ENCODE measurements at regions not wholly inside any gene's neighbourhood (a gene's known extent, or its start where the extent isn't known, plus 50 kb on each side); places are given as distances from the start of the nearest gene placed in this dataset.

DNA sequence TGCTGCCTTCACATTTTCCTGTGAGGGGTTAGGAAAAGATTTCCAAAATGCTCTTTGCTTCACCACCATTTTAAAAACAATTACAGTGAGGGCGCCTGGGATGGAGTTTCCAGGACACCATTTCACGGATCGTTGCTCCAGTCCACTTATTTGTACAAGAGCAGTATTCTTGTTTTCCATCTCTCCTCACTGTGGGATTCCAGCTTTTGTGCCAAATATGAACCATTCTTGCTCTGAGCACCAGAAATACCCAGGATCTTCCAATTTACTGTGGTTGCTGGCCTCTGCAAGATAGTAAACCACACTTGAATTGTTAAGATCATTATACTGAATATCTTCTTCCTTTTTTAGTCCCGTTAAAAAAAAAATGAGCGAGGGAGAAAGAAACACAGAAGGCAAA is 899.5 kb downstream of the TLE1 start (continued):
- no peak for TF ChIP-seq NRF1 (conservative IDR thresholded peaks at IDR 0.05; ENCODE audit: low read depth, low read length)
- TF ChIP-seq NFIC (IDR thresholded peaks at IDR 0.05; ENCODE audit: low read depth, low read length), result no peak
- TF ChIP-seq, protein P1, sequence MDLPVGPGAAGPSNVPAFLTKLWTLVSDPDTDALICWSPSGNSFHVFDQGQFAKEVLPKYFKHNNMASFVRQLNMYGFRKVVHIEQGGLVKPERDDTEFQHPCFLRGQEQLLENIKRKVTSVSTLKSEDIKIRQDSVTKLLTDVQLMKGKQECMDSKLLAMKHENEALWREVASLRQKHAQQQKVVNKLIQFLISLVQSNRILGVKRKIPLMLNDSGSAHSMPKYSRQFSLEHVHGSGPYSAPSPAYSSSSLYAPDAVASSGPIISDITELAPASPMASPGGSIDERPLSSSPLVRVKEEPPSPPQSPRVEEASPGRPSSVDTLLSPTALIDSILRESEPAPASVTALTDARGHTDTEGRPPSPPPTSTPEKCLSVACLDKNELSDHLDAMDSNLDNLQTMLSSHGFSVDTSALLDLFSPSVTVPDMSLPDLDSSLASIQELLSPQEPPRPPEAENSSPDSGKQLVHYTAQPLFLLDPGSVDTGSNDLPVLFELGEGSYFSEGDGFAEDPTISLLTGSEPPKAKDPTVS (IDR thresholded peaks at IDR 0.05; ENCODE audit: low read depth, low read length), result no peak
- no peak for TF ChIP-seq ZZZ3 (IDR thresholded peaks at IDR 0.05; ENCODE audit: control insufficient read depth, insufficient read length, low read depth)
- TF ChIP-seq, protein P2, sequence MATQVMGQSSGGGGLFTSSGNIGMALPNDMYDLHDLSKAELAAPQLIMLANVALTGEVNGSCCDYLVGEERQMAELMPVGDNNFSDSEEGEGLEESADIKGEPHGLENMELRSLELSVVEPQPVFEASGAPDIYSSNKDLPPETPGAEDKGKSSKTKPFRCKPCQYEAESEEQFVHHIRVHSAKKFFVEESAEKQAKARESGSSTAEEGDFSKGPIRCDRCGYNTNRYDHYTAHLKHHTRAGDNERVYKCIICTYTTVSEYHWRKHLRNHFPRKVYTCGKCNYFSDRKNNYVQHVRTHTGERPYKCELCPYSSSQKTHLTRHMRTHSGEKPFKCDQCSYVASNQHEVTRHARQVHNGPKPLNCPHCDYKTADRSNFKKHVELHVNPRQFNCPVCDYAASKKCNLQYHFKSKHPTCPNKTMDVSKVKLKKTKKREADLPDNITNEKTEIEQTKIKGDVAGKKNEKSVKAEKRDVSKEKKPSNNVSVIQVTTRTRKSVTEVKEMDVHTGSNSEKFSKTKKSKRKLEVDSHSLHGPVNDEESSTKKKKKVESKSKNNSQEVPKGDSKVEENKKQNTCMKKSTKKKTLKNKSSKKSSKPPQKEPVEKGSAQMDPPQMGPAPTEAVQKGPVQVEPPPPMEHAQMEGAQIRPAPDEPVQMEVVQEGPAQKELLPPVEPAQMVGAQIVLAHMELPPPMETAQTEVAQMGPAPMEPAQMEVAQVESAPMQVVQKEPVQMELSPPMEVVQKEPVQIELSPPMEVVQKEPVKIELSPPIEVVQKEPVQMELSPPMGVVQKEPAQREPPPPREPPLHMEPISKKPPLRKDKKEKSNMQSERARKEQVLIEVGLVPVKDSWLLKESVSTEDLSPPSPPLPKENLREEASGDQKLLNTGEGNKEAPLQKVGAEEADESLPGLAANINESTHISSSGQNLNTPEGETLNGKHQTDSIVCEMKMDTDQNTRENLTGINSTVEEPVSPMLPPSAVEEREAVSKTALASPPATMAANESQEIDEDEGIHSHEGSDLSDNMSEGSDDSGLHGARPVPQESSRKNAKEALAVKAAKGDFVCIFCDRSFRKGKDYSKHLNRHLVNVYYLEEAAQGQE (IDR thresholded peaks at IDR 0.05; ENCODE audit: low read depth, low read length), result no peak
- TF ChIP-seq RCOR1 (conservative IDR thresholded peaks at IDR 0.05; ENCODE audit: low read depth, low read length), result no peak
- TF ChIP-seq CHD4 (IDR thresholded peaks at IDR 0.05), result no peak

DNA sequence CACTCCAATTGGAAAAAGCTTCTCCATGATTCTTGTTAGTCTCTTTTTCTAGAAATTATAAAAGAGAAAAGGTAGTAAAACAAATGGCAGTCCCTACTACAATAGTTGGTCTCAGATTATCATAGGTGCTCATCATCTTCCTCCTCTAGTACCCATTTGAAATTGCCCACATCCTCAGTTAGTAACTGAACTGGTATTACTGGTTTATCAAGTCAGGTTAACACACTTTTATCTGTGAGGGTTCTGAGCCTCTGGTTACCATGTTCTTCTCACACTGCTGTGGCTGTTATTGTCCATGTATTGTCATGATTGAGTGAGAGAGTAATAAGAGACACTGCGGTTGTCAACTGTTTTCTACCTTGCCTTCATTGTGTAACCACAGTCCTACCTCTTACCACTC is 901.7 kb downstream of the TLE1 start:
- Histone ChIP-seq H3K4me2 (ENCODE audit: control insufficient read depth, insufficient read depth) (no peak overlapping the region), H3K4me3 (no peak overlapping the region), H4K20me1 (ENCODE audit: control insufficient read depth, insufficient read depth) (no peaks in the 10 kb centered on the region), H3K4me1 (ENCODE audit: control insufficient read depth, insufficient read depth, low read length) (no peaks in the 10 kb centered on the region), H2AFZ (ENCODE audit: control insufficient read depth, low read depth, low read length) (no peak overlapping the region), H3K27ac (ENCODE audit: control insufficient read depth, insufficient read depth) (no peak overlapping the region), H3K9me3 (replicated peaks; ENCODE audit: control insufficient read depth, insufficient read depth, low read length) (no peaks in the 10 kb centered on the region), H3K9ac (ENCODE audit: control insufficient read depth, insufficient read depth, low read length) (no peak overlapping the region), H3K36me3 (ENCODE audit: control insufficient read depth in 2 of 2, insufficient read depth in 2 of 2, low read length in 1 of 2) (no peaks in the 10 kb centered on the region), H3K79me2 (ENCODE audit: control insufficient read depth, insufficient read depth, low read length) (no peaks in the 10 kb centered on the region), H3K27me3 (replicated peaks in 1 of 2; ENCODE audit: control insufficient read depth in 2 of 2, insufficient read depth in 2 of 2, low read length in 1 of 2) (no peaks in the 10 kb centered on the region)
- ATAC-seq, result no peak
- no peak for FAIRE-seq
- TF ChIP-seq RCOR1 (conservative IDR thresholded peaks at IDR 0.05; ENCODE audit: low read depth, low read length), result no peak
- TF ChIP-seq, protein P3, sequence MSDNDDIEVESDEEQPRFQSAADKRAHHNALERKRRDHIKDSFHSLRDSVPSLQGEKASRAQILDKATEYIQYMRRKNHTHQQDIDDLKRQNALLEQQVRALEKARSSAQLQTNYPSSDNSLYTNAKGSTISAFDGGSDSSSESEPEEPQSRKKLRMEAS (IDR thresholded peaks at IDR 0.05; ENCODE audit: low read depth, low read length), result no peak
- in situ Hi-C loops (cut with MboI), result no loop called here
- intact Hi-C loops (cut with micrococcal nuclease; ENCODE audit: unreplicated experiment), result no loop called here
- no peak for DNase-seq (ENCODE audit: low read depth, low spot score)
- CTCF ChIA-PET, result no interaction called here
- BruUV-seq (replicated peaks), result no TSS peak
- RAD21 ChIA-PET (ENCODE audit: unreplicated experiment), result no interaction called here
- SMC1A ChIA-PET (ENCODE audit: uncharacterized antibody, unreplicated experiment), result interaction anchor here (1.2 to 1.3 kb wide), 2 partner anchors 11 to 13 kb away, joined by 3 to 6 read pairs; no protein-coding TSS in a partner anchor
- 72% methylated on average over 1 of the region's 1 CpG for WGBS (ENCODE audit: insufficient coverage, insufficient replicate concordance, low lambda C conversion rate, missing lambda C conversion rate)
- POLR2A ChIA-PET, result no interaction called here

Measured in GM12878 (cell line).